ENCODE measurements at regions not wholly inside any gene's neighbourhood (a gene's known extent, or its start where the extent isn't known, plus 50 kb on each side); places are given as distances from the start of the nearest gene placed in this dataset.

GRCh38 chr1:91575909-91576519 is 75.4 kb downstream of the CDC7 start:
- DNase-seq = no peak

DNA sequence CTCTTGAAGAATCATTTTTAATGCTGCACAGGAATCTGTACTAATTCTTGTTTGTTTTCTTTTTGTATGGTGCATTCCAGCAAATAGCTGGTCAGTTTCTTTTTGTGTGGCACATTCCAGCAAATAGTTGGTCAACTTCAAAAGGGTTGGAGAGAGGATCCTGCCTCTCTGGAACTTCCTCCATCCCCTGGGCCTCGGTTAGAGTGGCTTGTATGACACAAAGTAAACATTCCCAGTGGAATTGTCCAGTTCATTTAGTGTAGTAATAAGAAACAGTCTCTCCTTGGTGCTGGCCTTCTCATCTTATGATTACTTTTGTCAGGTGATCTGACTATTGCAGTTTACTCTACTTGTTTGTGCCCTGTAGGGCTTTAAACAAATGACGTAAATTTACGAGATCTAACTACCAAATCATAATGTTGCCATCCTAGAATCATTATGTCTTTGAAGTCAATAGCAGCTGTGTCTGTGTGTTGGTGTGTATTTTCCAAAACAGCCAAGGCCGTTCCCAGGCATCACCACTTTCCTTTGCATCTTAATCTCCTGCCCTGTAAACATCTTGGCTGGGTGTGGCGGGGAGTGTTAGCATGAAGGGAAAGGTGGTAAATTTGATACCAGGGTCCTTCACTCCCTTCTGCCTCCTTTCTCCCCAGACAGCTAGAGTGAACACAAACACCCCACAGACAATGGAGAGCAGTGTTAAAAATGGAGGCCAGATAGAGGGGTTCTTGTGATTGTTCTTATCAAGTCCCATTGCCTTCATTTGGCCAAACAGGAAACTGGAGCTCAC is 77.9 kb downstream of the CDC7 start:
- DNase-seq = no peak

- no peak for DNase-seq
Measured at GRCh38 chr1:91579658-91580228, 79.1 kb downstream of the CDC7 start.

DNA sequence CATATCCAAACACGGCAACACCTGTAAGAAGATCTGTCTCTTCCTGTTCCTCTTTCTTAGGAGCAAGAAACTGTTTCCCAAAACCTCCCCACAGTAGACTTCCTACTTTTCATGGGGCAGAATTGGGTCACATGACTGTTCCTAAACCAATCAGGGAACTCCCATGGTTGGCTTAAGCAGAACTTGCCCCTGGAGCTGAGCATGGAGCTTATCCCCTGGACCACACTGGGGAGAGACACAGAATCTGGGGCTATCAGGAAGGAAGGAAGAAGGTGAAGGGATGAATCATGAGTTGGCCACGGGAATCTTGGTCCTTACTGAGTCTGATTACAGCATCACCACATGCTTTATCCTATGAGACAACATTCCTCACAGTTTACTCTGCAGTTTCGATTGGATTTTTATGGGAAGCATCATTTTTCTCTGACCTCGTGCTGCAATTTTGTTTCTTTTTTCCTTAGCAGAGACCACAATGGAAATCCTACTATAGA is 81.8 kb downstream of the CDC7 start:
- peak; percentile 51 to 94 (median 78) for DNase-seq

DNA sequence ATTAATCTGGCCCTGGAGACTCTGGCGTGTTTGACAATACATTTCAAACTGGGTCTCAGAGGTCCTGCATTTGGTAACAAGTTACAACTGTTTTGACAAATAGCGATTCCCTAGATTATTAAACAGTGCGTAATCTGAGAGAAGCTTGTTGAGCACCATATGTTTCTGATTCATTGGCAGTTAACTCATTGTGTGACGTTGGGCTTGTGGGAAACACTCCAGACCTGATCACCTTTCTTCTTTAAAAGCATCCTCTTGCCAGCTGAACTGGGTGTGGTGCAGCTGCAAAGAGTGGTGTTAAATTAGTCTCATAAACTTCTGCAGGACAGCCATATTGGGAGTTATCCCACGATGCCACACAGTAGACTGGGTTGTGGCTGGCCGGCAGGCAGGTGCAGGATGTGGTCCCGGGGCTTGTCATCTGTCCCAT is 82.7 kb downstream of the CDC7 start:
- peak in 2 of 3 donors; percentile 51 to 81 for DNase-seq

DNA sequence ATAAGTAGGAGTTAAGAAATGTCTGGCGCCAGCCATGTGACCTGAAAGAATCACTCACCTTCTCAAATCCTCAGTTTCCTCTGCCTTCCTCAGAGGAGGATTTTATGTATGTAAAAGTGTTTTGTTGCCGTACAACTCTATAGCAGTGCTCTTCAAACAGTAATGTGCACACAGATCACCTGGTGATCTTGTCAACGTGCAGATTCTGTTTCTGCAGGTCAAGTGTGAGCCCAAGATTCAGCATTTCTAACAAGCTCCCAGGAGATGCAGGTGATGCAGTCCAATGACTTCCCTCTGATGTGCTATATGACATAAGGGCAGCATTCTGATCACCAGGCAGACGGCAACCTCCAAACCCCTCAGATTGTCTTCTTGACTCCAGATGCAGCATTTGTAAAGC is 83.7 kb downstream of the CDC7 start:
- no peak for DNase-seq

- DNase-seq = no peak
Measured at GRCh38 chr1:91584878-91585277, 84.2 kb downstream of the CDC7 start.

- no peak for DNase-seq
Measured at GRCh38 chr1:91585502-91585901, 84.9 kb downstream of the CDC7 start.

- no peak for DNase-seq
Measured at GRCh38 chr1:91585982-91586381, 85.3 kb downstream of the CDC7 start.

DNA sequence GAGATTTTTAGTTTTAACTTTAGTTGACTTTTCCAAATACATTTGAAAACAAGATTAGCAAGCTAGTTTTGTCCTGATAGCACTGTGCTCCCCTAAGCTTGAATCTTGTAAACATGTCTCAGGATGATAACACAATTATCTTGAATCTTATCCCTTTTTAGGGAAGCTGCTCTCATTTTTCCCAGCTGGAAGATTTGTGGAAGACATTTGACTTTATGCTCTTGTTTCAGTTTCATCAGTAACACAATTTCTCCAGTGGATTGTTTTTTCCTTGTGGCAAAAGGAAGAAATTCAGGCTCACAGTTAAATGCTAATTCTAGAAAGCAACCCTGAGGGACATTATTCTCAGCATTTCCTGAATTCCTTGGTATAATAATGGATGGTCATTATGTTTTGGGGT is 88.8 kb downstream of the CDC7 start:
- DNase-seq = no peak

GRCh38 chr1:91591175-91591974 is 90.7 kb downstream of the CDC7 start:
- DNase-seq = no peak

DNA sequence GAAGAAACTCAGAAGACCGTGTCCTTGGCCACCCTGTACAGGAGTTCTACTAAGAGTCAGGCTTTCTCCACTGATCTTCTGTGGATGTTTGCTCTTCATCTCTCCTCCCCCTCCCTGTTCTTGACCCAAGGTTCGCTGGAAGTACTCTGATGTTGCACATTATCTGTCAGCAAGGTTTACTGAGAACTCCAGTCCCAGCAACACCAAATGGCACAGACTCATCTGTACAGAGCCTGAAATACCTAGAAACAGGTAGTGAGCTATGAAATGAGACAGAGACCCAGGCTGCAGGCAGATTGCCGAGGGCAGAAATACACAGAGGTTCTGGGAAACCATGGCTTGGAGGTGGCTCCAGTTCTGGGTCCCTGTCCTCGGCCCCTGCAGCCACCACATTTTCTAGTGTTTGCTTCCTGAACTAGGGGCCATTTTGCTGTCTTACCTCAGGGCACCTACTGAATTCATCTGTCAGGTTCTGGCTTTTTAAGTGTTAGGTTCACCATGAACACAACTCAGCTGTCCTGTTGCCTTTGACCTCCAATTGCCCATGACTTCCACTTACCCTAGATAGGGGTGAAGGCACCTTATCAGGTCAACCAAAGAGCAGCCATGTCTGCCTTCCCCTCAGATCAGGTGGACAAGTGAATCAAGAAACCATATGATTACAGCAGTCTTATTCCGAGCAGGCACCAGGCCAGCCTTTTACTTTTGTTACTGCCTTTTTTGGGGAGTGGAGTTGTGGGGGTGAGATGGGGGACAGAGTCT is 92.2 kb downstream of the CDC7 start:
- no peak for DNase-seq

GRCh38 chr1:91594383-91595055 is 93.9 kb downstream of the CDC7 start:
- DNase-seq = no peak

DNA sequence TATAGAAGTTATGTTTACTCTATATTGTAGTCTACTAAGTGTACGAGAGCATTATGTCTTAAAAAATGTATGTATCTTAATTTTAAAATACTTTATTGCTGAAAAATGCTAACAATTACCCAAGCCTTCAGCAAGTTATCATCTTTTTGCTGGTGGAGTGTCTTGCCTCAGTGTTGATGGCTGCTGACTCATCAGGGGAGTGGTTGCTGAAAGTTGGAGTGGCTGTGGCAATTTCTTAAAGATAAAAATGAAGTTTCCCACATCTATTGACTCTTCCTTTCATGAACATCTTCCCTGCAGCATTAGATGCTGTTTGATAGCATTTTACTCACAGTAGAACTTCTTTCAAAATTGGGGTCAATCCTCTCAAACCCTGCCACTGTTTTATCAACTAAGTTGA is 95.8 kb downstream of the CDC7 start:
- no peak for DNase-seq

GRCh38 chr1:91597215-91597614 is 96.6 kb downstream of the CDC7 start:
- no peak for DNase-seq

GRCh38 chr1:91600431-91601337 is 100.0 kb downstream of the CDC7 start:
- DNase-seq = no peak

DNA sequence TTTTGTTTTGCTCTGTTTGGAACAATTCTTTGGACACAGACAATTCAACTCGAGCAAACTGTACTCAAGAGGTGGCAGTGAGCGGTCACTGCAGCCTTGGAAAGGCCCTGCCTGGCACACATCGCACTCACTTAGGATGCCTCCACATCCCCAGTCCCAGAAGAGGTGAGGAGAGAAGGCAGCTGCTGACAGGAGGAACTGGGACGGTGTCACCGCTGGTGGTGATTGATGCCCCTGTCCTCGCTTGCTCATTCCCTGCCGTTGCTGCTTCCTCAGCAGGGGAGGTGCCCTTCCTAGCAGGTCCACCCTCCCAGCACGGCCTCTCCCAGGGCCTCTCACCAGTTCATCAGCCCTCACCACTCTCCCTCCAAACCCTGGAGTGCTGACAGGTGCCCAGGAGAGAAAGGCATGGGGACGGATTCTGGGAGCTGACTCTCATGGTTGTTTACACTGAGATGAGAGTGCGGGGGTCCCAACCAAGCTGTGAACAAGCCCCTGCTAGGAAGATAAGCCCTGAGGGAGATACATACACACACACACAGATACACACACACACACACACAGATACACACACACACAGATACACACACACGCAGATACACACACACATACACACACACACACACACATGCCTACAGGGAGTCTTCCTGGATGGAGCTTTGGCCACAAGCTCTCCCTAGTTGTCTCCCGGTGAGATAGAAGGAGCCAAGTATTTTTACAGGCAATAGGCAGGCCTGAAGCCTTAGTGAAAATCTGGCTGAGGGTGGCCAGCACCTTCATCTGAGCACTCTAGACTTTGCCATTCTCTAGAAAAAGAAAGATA is 101.1 kb downstream of the CDC7 start:
- peak in 1 of 3 donors; percentile 78 for DNase-seq

- no peak for DNase-seq
Measured at GRCh38 chr1:91603409-91603808, 102.8 kb downstream of the CDC7 start.

- DNase-seq = peak; percentile 73 to 90 (median 80)
Measured at GRCh38 chr1:91604632-91605031, 104.0 kb downstream of the CDC7 start.
